Adrenal gland (tissue), 5 donors: ENCODE measurements at regions not wholly inside any gene's neighbourhood (a gene's known extent, or its start where the extent isn't known, plus 50 kb on each side); places are given as distances from the start of the nearest gene placed in this dataset.

Experiments
- POLR2A ChIP-seq, 2 donors: fragments of 450-650 bp; IDR thresholded peaks; one replicate each; pipeline ENCODE4 v1.6.1; 2017; ENCODE audit warnings: antibody characterized with exemption in 2 of 2, mild to moderate bottlenecking in 2 of 2, moderate library complexity in 1 of 2
- TF ChIP-seq, protein P1 (sequence below), 6 experiments: fragments of 450-650 bp in 4 of 6; fragments of 200-600 bp in 2 of 6; sonication (generic) in 1 of 6; IDR thresholded peaks; 1 replicate in 5 of 6; 2 replicates in 1 of 6; pipeline versions ENCODE4 v1.5.1 to v1.8.0; 2016 to 2021; ENCODE audit warnings: antibody characterized with exemption in 6 of 6, mild to moderate bottlenecking in 2 of 6, moderate library complexity in 1 of 6
- donor health status: DM: no; HTN: no; CAD: no.

GRCh38 chr21:19148056-19148455 lies 744.5 kb upstream of the TMPRSS15 start:
- TF ChIP-seq, protein P1, sequence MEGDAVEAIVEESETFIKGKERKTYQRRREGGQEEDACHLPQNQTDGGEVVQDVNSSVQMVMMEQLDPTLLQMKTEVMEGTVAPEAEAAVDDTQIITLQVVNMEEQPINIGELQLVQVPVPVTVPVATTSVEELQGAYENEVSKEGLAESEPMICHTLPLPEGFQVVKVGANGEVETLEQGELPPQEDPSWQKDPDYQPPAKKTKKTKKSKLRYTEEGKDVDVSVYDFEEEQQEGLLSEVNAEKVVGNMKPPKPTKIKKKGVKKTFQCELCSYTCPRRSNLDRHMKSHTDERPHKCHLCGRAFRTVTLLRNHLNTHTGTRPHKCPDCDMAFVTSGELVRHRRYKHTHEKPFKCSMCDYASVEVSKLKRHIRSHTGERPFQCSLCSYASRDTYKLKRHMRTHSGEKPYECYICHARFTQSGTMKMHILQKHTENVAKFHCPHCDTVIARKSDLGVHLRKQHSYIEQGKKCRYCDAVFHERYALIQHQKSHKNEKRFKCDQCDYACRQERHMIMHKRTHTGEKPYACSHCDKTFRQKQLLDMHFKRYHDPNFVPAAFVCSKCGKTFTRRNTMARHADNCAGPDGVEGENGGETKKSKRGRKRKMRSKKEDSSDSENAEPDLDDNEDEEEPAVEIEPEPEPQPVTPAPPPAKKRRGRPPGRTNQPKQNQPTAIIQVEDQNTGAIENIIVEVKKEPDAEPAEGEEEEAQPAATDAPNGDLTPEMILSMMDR (IDR thresholded peaks at IDR 0.05) = no peak
- no peak for TF ChIP-seq POLR2A (IDR thresholded peaks at IDR 0.05)
